ENCODE measurements at regions not wholly inside any gene's neighbourhood (a gene's known extent, or its start where the extent isn't known, plus 50 kb on each side); places are given as distances from the start of the nearest gene placed in this dataset.

DNA sequence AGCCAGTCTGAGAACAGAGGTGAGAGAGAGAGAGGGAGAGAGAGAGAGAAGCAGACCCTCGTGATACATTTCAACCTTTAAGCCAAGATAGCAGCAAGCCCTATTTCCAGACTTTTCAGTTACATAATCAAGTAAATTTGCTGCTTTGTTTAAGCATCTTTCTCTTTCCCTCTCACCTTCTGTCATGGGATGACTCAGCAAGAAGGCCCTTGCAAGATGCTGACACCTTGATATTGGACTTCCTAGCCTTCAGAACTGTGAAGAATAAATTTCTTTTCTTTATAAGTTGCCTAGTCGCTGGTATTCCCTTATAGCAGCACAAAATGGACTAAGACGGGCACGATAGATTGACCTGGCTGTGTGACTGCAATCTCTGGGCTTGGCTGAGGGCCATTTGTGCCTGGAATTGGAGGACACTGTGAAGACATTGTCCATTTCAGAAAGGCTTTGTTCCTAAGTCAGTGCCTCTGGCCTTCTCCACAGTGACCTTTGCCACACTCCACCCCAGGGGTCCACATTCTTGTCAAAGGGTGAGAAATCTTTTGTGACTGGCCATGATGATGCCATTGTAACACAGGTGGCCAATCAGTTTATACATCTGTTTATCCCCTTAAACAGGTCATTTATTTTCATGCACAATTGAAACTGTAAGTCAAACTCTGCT, 51.3 kb upstream of the ITSN2 start:
- no peaks in the 10 kb centered on the region for H3K23me2 ChIP-seq (ENCODE audit: insufficient read length, low read depth, low read length, poor library complexity, severe bottlenecking)
- no peak overlapping the region for H2AK5ac ChIP-seq (ENCODE audit: insufficient read length, low read length)
- no peak overlapping the region for H2BK20ac ChIP-seq (ENCODE audit: low read depth, low read length, poor library complexity, severe bottlenecking)
- no peak for DNase-seq
- H3K4me2 ChIP-seq (ENCODE audit: insufficient read depth, insufficient read length, low read length): no peak overlapping the region
- H2AFZ ChIP-seq (ENCODE audit: low read length): no peak overlapping the region
- no peak for TF ChIP-seq CTCF (conservative IDR thresholded peaks at IDR 0.05)
- no peaks in the 10 kb centered on the region for H3K27me3 ChIP-seq (ENCODE audit: insufficient read depth, low read length)
- no peak overlapping the region for H2BK120ac ChIP-seq (ENCODE audit: low read depth, low read length, poor library complexity, severe bottlenecking)
- no peak overlapping the region for H3T11ph ChIP-seq (ENCODE audit: low read length)
- H3K56ac ChIP-seq (ENCODE audit: insufficient read length, low read depth, low read length): no peak overlapping the region
- no peak overlapping the region for H2BK15ac ChIP-seq (ENCODE audit: low read depth, low read length)
- H3K4me1 ChIP-seq (ENCODE audit: insufficient read depth, low read length): no peaks in the 10 kb centered on the region
- H3K4ac ChIP-seq (ENCODE audit: low read depth, low read length): no peak overlapping the region
- Mint-ChIP-seq H3K4me3 (no peak overlapping the region), H3K4me1 (peaks cover 15 to 16% of the 10 kb centered on the region in 2 experiments), H3K27me3 (ENCODE audit: low read depth) (no peaks in the 10 kb centered on the region), H3K36me3 (ENCODE audit: insufficient read depth in 1 of 3, low read depth in 3 of 3) (no peaks in the 10 kb centered on the region), H3K9me3 (no peaks in the 10 kb centered on the region; a peak in 2 of 5 replicates), H3K27ac (peak overlapping the region in 2 of 3 experiments; percentile 16 to 62; a peak in 3 of 7 replicates)
- H4K91ac ChIP-seq (ENCODE audit: insufficient read length, low read depth, low read length): no peak overlapping the region
- H3K27ac ChIP-seq (ENCODE audit: insufficient read length, low read depth, low read length): no peak overlapping the region
- no peaks in the 10 kb centered on the region for H4K20me1 ChIP-seq (ENCODE audit: control insufficient read depth, insufficient read depth, insufficient read length)
- no peaks in the 10 kb centered on the region for H3K79me1 ChIP-seq (ENCODE audit: insufficient read depth, low read depth, low read length, poor library complexity, severe bottlenecking)
- no peak overlapping the region for H3K14ac ChIP-seq (ENCODE audit: insufficient read depth, low read length)
- H3K9me3 ChIP-seq (ENCODE audit: control insufficient read depth, low read depth, low read length): no peaks in the 10 kb centered on the region
- H4K5ac ChIP-seq (ENCODE audit: insufficient read length, low read depth, low read length): no peak overlapping the region
- no peaks in the 10 kb centered on the region for H3K79me2 ChIP-seq (ENCODE audit: insufficient read depth, low read length)
- no peak overlapping the region for H3K23ac ChIP-seq (ENCODE audit: insufficient read length, low read depth, low read length)
- H2BK5ac ChIP-seq (ENCODE audit: insufficient read length, low read length): no peak overlapping the region
- no peak overlapping the region for H3K18ac ChIP-seq (ENCODE audit: insufficient read length, low read depth, low read length)
- WGBS (ENCODE audit: extremely low coverage, insufficient read length, low lambda C conversion rate): no CpG with 5 or more reads among the region's 4 CpGs
- no peak overlapping the region for H4K8ac ChIP-seq (replicated peaks; ENCODE audit: insufficient read length, low read depth, low read length)
- H2BK12ac ChIP-seq (ENCODE audit: insufficient read length, low read depth, low read length): no peak overlapping the region
- no peak overlapping the region for H3K9ac ChIP-seq (ENCODE audit: extremely low read depth, insufficient read length, low read length)

All from H9 (cell line).